Small intestine (tissue), 7 donors: ENCODE measurements at regions not wholly inside any gene's neighbourhood (a gene's known extent, or its start where the extent isn't known, plus 50 kb on each side); places are given as distances from the start of the nearest gene placed in this dataset.
A peak's percentile ranks its signal among the peaks of the same experiment; 100 is the strongest.

Experiments used
- DNase-seq, 2 donors: peaks; one replicate each; pipeline versions ENCODE4 v3.0.0 to v3.0.0-alpha.2; 2013
- FAIRE-seq: peaks from 2 replicates; lab custom pipeline; 2012; peaks lifted over from hg19 to GRCh38; lab: Jason Lieb, UNC
- H3K27ac ChIP-seq, 3 donors: one replicate each; pipeline ENCODE4 v1.5.1; 2013; ENCODE audit warnings: low read length in 2 of 3, mild to moderate bottlenecking in 2 of 3, control low read depth in 1 of 3, inconsistent platforms in 1 of 3, low read depth in 1 of 3, moderate library complexity in 1 of 3
- H3K27me3 ChIP-seq, 3 donors: one replicate each; pipeline ENCODE4 v1.6.1; 2013; ENCODE audit warnings: low read length in 3 of 3, inconsistent platforms in 1 of 3; ENCODE audit not compliant: control insufficient read depth in 3 of 3, insufficient read depth in 3 of 3
- H3K36me3 ChIP-seq, 3 donors: one replicate each; pipeline ENCODE4 v1.6.1; 2013; ENCODE audit warnings: low read length in 3 of 3, inconsistent platforms in 1 of 3, low read depth in 1 of 3, mild to moderate bottlenecking in 1 of 3, moderate library complexity in 1 of 3; ENCODE audit not compliant: control insufficient read depth in 3 of 3, insufficient read depth in 2 of 3
- H3K4me1 ChIP-seq, 3 donors: one replicate each; pipeline ENCODE4 v1.6.1; 2013; ENCODE audit warnings: low read length in 2 of 3, inconsistent platforms in 1 of 3, low read depth in 1 of 3, mild to moderate bottlenecking in 1 of 3, moderate library complexity in 1 of 3; ENCODE audit not compliant: control insufficient read depth in 3 of 3, insufficient read depth in 2 of 3
- H3K4me3 ChIP-seq, 3 donors: one replicate each; pipeline ENCODE4 v1.5.1; 2013; ENCODE audit warnings: low read length in 3 of 3, control low read depth in 1 of 3, inconsistent platforms in 1 of 3, low read depth in 1 of 3, mild to moderate bottlenecking in 1 of 3, moderate library complexity in 1 of 3
- H3K9me3 ChIP-seq, 2 donors: one replicate each; pipeline ENCODE4 v1.6.1; 2013; ENCODE audit warnings: low read depth in 1 of 2, low read length in 1 of 2; ENCODE audit not compliant: control insufficient read depth in 2 of 2, insufficient read depth in 1 of 2
- WGBS, 3 donors: extraction: QIAGEN DNeasy Blood & Tissue Kit; methylation state at CpG; one replicate each; pipeline ENCODE4 v1.1.7; 2013; 5-methylcytosine and 5-hydroxymethylcytosine counted together
- donor health status: healthy with polysubstance abuse.
- donor health status: control.
- donor health status: control.
- donor health status: Bipolar disorder and iron deficiency.
- donor health status: healthy.

- no peak for DNase-seq
- WGBS, 3 donors, result 64 to 68% (median 65%) methylated on average over 1 of the region's 1 CpG
- Histone ChIP-seq H3K9me3 (no peaks in the 10 kb centered on the region), H3K27me3 (no peaks in the 10 kb centered on the region), H3K4me3 (no peak overlapping the region), H3K4me1 (no peaks in the 10 kb centered on the region), H3K36me3 (no peaks in the 10 kb centered on the region), H3K27ac (no peak overlapping the region)
- FAIRE-seq, result no peak
These were observed 135.6 kb upstream of the PTPRK start for GRCh38 chr6:128655978-128656498.

- FAIRE-seq (no peak), DNase-seq (no peak)
- H3K9me3 ChIP-seq, result no peaks in the 10 kb centered on the region
- no peaks in the 10 kb centered on the region for H3K4me1 ChIP-seq
- H3K4me3 ChIP-seq, result no peak overlapping the region
- H3K27me3 ChIP-seq, result no peaks in the 10 kb centered on the region
- no peaks in the 10 kb centered on the region for H3K36me3 ChIP-seq
- WGBS, 3 donors, result 76 to 81% (median 80%) methylated on average over 2 of the region's 2 CpGs
- H3K27ac ChIP-seq, result no peak overlapping the region
These were observed 127.7 kb upstream of the PTPRK start for GRCh38 chr6:128648022-128648598.

- FAIRE-seq, result no peak
- Histone ChIP-seq H3K4me1 (no peaks in the 10 kb centered on the region), H3K27me3 (no peaks in the 10 kb centered on the region), H3K9me3 (no peaks in the 10 kb centered on the region), H3K27ac (no peak overlapping the region), H3K36me3 (no peaks in the 10 kb centered on the region), H3K4me3 (no peak overlapping the region)
- WGBS, 3 donors, result 80 to 96% (median 95%) methylated on average over 1 of the region's 1 CpG
- no peak for DNase-seq
These were observed 121.7 kb upstream of the PTPRK start for GRCh38 chr6:128642132-128642531.

GRCh38 chr6:128641703-128642102 is 121.3 kb upstream of the PTPRK start:
- FAIRE-seq, result no peak
- no peak overlapping the region for H3K4me3 ChIP-seq

GRCh38 chr6:128638817-128639216 is 118.4 kb upstream of the PTPRK start:
- H3K9me3 ChIP-seq, result no peaks in the 10 kb centered on the region
- no peaks in the 10 kb centered on the region for H3K36me3 ChIP-seq
- H3K27ac ChIP-seq, result no peak overlapping the region
- DNase-seq, result no peak
- no peak for FAIRE-seq
- H3K4me1 ChIP-seq, result no peaks in the 10 kb centered on the region
- no peak overlapping the region for H3K4me3 ChIP-seq
- no peaks in the 10 kb centered on the region for H3K27me3 ChIP-seq

More at GRCh38 chr6:128641703-128642102, 121.3 kb upstream of the PTPRK start:
- H3K27ac ChIP-seq, result no peak overlapping the region
- DNase-seq, result no peak
- no peaks in the 10 kb centered on the region for H3K27me3 ChIP-seq
- H3K4me1 ChIP-seq, result no peaks in the 10 kb centered on the region
- no peaks in the 10 kb centered on the region for H3K36me3 ChIP-seq
- no peaks in the 10 kb centered on the region for H3K9me3 ChIP-seq

GRCh38 chr6:128635219-128635618 is 114.8 kb upstream of the PTPRK start:
- WGBS, 3 donors, result 81 to 88% (median 84%) methylated on average over 2 of the region's 2 CpGs
- H3K9me3 ChIP-seq, result no peaks in the 10 kb centered on the region
- H3K27me3 ChIP-seq, result no peaks in the 10 kb centered on the region
- no peak overlapping the region for H3K4me3 ChIP-seq
- peaks cover 0 to 1% (median 0%) of the 10 kb centered on the region in 3 donors for H3K4me1 ChIP-seq
- no peak overlapping the region for H3K27ac ChIP-seq
- no peaks in the 10 kb centered on the region for H3K36me3 ChIP-seq
- DNase-seq (no peak), FAIRE-seq (no peak)

GRCh38 chr6:128632131-128632530 is 111.7 kb upstream of the PTPRK start:
- no peak overlapping the region for H3K4me3 ChIP-seq
- FAIRE-seq (no peak), DNase-seq (peak; percentile 32 to 78)
- H3K9me3 ChIP-seq, result no peaks in the 10 kb centered on the region
- 24 to 59% (median 34%) methylated on average over 2 of the region's 2 CpGs for WGBS, 3 donors
- no peaks in the 10 kb centered on the region for H3K36me3 ChIP-seq
- peaks cover 0 to 2% (median 0%) of the 10 kb centered on the region in 3 donors for H3K4me1 ChIP-seq
- H3K27me3 ChIP-seq, result no peaks in the 10 kb centered on the region
- no peak overlapping the region for H3K27ac ChIP-seq

GRCh38 chr6:128631031-128631430 is 110.6 kb upstream of the PTPRK start:
- no peaks in the 10 kb centered on the region for H3K36me3 ChIP-seq
- DNase-seq, result no peak
- no peaks in the 10 kb centered on the region for H3K27me3 ChIP-seq
- 32 to 66% (median 56%) methylated on average over 5 of the region's 5 CpGs for WGBS, 3 donors
- H3K4me3 ChIP-seq, result no peak overlapping the region
- H3K9me3 ChIP-seq, result no peaks in the 10 kb centered on the region
- no peak for FAIRE-seq
- H3K4me1 ChIP-seq, result peaks cover 0 to 2% (median 0%) of the 10 kb centered on the region in 3 donors
- no peak overlapping the region for H3K27ac ChIP-seq

GRCh38 chr6:128630213-128630612 is 109.8 kb upstream of the PTPRK start:
- WGBS, 3 donors, result 13 to 61% (median 22%) methylated on average over 3 of the region's 3 CpGs
- H3K4me3 ChIP-seq, result no peak overlapping the region
- no peaks in the 10 kb centered on the region for H3K36me3 ChIP-seq
- H3K9me3 ChIP-seq, result no peaks in the 10 kb centered on the region
- H3K27ac ChIP-seq, result no peak overlapping the region
- DNase-seq, result peak in 1 of 2 donors; percentile 67
- no peak for FAIRE-seq
- H3K27me3 ChIP-seq, result no peaks in the 10 kb centered on the region
- H3K4me1 ChIP-seq, result peaks cover 0 to 2% (median 0%) of the 10 kb centered on the region in 3 donors
